GM18868 (cell line): ENCODE measurements at regions not wholly inside any gene's neighbourhood (a gene's known extent, or its start where the extent isn't known, plus 50 kb on each side); places are given as distances from the start of the nearest gene placed in this dataset.
"Not testable (repeated sequence)": the region's sequence is repeated elsewhere in the genome, so short reads cannot be mapped to it uniquely, and the experiment has no call there.

Experiments used
- ATAC-seq: cut with Tn5 transposase; IDR thresholded peaks from one replicate; pipeline ENCODE4 v1.9.1; 2021; ENCODE audit warnings: mild to moderate bottlenecking, moderate library complexity; ENCODE audit not compliant: unreplicated experiment

DNA sequence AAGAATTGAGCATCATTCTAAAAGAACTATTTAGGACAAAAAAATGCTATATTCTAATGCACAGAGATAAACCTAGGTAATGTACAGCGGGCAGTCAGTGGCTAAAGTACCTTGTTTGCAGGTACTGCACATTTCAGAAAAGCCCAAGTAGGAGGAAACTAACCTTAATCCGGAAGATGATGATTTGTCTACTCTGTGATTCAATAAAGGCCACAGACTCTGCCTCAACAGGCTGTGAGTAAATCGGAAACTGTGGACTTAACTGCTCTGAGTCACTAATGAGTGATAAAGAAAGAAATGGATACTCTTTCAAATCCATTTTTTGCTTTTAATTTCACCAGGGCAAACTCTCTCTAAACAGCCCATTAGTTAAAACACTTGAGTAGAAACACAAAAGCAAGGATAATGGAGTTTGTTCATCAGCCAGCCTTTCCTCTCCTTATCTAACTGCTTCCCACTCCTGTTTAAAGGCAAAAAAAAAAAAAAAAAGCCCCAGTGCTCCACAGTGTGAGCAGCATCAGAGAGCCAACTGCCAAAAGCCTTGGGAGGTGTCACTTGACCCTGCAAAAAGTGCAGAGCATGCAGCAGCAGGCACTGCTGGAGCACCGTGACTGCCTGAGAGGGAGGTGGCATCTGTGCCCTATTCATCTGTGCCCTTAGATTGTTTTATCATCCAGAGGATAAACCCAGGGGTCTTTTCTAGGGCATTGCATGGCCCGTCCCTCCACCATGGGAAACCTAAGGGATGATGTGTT lies 187.7 kb downstream of the SATB1 start:
- peak; percentile 95 for ATAC-seq

DNA sequence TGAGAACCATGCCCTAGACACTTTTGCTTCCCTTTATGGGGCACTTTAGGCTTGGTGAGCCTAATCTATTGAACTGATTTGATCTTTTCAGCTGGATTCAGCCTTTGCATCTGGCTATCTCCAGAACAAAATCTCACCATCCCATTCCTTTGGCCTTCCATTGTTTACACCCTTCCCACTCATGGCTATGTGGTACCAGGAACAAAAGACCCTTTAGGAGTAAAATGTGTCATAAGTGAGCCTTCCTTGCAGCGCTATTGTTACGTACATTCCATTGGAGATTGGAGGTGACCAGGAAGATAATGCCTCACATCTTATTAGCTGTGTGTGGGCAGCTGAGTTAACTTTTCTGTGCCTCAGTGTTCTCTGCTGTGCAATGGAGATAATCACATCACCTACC lies 188.4 kb downstream of the SATB1 start:
- ATAC-seq: no peak

DNA sequence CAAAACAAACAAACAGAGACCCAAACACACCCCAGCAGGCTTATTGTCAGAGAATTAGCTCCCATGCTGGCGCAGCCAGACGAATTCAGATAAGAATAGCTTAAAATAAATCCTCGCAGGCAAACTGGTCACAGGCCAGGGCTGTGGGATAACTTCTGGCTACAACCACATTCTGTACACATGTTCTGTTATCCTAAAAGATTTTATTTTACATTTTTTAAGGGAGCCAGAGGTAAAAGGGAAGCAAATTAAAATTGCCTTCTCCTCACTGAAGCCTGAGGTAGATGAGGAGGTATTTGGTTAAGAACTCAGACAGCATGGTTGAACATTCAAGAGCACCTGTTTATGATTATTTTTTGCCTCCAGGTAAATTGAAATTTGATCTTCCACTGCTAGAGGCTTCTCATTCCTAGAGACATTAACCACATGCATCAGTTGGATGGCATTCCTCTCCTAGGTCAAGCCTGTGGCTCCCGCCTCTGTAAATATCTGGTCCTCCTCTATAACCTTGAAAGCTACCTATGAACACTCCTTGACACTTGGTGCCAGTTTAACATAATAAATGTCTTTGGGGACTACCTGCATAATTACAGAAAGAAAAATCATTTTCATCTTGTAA lies 190.3 kb downstream of the SATB1 start:
- no peak for ATAC-seq

DNA sequence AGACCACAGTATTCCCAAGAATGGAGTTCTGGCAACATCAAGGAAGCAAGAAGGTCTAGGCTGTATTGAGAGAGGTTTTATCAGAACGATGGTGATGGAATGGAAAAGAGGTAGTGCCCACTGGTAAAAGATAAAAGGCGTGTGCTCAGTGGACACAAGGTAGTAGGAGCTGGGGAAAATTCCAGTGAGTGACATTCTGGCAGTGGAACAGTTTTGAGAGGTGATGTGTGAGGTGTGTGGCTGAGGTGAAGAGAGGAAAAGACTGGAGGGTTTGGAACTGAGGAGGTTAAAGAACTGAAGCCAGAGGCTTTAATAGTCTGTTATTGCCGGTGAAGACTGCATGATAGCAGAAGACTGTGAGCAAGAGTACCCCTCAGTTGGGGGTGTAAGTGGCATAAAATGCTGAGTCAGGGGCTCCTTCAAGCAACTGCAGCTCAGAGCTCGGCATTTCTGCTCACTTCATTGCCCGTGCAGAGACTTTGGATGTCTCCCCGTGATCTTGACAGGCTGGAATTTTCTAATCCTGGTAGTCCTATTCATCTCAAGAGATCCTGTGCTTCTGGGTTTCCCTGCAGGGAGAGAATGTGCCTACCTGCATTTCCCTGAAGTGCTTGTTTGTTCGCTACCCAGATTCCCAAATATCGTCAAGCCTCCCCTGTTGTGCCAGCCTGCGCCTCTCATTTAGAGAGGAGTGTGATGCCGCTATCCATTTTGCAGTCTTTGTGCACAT lies 191.0 kb downstream of the SATB1 start:
- ATAC-seq: no peak

DNA sequence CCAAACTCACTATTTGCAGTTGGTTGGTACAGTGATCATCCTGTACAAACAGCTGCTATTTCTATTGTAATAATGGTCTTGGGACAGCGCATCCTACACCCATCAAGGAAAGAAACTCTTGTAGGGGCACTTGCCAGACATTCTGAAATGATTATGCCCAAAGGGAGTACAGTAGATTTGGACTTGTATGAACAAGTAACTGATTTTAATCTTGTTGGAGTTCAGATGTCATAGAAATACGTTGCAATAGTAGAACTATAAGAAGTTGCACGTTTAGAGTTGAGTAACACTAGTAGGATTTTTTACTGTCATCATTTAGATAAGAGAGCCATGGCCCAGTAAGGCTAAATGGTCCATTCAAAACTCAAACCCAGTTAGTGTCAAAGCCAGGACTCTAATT lies 192.8 kb downstream of the SATB1 start:
- no peak for ATAC-seq

DNA sequence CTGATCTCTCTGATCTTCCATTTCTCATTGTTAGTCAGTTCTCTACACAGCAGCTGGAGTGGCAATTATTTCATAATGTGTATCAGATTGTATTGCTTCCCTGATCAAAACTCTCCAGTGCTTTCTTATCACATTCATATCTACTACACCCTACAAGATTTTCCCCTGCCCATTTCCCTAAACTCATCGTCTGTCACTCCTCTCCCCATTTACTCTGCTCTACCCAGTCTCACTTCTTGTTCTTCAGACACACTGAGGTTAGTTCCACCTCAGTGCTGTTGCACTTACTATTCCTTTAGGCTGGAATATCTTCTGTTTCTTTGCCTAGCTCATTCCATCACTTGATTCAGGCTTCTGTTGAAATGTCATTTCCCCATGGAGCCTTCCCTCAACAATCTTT lies 197.1 kb downstream of the SATB1 start:
- ATAC-seq: no peak

DNA sequence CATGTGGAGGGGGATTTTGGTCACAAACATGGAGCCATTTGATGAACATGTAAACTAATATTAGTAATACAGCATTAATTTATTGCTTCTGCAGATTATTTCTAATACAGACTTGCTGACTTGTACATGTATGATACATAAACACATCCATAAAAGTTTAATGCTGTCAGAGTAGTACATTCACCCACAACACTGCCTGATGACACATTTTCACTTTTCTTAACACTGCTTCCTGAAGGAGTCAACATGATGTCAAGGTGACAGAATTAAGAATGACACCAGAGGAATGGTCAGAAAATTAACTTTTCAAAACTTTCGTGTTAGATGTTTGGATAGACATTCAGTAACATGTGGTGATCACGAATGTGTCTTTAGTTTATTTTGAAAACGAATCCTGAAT lies 199.4 kb downstream of the SATB1 start:
- ATAC-seq: no peak

DNA sequence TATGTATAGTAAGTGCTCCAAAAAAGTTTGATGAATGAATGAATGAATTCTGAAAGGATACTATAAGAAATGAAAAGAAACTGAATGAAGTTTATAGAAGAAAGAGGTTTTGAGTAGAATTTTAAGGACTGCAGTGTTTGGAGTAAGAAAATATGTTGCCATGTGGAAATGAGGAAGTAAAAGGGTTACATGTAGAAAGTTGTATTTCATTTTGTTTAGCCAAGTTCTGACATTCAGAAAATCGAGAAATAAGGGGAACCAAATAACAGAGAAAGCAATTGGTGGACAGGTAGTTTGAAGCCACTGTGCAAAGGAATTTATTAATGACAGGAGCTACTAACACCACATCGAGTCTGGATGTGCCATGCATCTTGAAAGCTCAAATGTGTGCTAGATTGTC lies 200.7 kb downstream of the SATB1 start:
- no peak for ATAC-seq

DNA sequence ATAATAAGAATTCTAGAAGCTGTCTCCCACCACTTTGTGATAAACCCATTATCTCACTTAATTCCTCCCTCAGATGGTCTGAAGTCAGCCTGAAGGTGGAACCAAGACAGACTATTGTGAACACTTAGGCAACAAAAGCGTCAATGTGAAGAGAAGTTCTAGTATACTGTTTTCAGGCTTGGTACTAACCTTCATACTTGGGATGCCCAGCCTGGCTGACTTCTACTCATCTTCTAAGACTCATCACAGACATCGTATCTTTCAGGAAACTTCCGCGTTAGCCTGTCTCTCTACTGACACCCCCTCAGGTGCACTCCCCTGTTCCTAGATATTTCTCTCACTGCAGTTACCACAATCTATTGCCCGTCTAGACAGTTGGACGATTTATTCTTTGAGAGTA lies 201.2 kb downstream of the SATB1 start:
- ATAC-seq: peak; percentile 29

DNA sequence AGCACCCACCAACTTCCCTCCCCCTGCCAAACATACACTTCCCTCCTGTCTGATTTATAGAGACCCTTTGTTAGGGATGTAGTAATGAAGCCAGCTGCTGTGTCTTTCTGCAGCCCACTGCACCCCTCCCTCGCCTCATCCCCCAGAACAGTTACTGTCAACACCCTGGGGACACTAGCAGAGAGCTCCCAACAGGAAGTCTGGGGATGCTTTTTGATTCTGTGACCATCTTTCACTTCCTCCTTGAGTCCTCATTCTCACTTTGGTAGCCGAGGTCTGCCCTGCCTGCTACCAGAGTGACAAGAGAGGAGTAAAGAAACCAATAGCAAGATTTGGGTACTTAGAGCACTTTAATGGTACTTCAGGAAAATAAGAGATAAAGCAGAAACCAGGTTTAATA lies 201.6 kb downstream of the SATB1 start:
- peak; percentile 97 for ATAC-seq

DNA sequence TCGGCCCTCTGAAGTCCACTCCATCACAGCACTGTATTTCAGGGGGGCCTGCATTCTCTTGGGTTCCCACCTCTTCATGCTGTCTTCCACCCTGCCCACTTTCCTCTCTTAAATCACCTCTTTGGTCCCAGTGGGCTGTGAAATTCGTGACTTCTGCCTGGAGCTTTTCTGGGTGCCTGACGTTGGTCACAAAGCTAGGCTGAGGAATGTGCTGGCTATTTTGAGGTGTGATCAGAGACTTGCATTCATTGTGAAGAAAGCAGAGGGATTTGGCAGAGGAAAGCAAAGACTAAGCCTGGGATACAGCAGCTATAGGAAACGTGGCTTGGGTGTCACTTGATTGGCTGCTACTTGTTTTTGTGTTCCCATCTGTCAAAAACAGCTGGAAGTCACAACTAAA lies 202.5 kb downstream of the SATB1 start:
- ATAC-seq: no peak

DNA sequence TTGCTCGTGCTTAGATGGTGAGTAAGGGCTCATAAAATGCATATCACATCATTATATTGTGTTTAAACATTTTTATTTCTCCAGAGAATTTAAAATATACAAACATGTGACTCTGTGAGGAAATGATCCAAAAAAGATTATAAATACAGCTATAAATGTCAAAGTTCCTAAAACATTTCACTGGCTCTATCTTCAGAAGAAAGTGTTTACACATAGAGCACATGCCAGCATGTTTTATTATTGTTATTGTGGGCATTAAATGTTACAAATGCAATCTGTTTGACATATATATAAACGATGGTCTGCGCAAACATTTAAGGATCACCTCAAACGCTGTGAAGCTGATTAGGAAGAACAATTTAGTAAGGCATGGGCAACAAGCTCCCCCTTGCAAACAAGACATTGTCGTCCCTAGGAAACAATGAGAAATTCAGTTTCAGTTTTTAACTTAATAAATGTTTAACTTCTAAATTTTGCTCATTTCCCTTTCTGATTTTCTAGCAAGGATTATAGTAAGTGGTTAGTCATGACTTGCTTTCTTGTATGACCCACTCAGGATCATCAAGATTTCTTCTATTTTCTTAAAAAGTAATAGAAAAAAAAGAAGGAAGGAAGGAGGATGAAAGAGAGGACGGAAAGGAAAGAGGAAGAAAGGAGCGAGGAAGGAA lies 207.5 kb downstream of the SATB1 start:
- no peak for ATAC-seq

DNA sequence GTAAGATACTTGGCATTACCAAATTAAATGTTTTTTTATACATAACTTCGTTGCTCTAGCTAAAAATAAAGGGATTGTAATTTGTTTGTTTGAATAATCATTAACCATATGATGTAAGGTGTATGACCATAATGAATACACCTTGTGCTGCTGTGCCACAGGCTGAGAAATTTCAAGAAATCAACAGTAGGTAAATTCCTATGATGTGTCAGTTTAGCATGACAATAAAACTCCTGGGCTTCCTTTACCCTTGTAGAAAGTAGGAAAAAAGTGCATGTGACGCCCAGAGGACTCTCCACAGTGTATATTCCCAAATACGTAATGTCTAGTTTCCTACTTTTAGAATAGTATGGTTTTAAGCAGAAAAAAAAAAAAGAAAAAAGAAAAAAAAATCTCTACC lies 208.1 kb downstream of the SATB1 start:
- ATAC-seq: no peak

DNA sequence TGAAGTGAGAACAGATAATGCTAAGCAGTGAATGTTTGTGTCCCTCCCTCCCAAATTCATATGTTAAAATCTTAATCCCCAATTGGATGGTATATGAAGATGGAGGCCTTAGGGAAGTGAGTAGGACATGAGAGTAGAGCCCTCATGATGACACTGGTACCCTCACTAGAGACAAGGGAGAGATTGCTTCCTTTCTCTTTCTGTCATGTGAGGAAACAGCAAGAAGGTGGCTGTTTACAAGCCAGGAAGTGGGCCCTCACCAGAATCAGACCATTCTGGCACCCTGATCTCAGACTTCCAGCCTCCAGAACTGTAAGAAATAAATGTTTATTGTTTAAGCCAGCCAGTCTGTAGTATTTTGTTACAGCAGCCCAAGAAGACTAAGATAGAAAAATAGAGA lies 209.5 kb downstream of the SATB1 start:
- no peak for ATAC-seq

DNA sequence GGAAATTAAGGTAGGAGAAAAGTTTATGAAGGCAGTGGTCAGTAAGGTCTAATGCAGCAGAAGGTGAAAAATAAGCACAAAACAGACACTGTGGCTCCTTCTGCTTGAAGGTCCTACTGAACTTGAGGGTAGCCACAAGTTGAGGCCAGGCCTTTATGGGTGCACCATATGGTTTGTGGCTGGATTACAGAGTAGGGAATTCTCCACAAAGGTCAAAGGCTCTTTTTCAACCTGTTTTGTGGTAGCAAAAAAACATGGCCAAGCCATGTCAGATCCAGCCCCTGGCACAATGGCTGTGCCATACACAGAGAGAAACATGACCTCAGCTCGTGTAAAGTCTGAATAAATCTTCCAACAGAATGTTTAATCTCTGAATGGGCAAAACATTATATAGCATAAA lies 214.0 kb downstream of the SATB1 start:
- no peak for ATAC-seq

GRCh38 chr3:18208856-18209255 lies 216.3 kb downstream of the SATB1 start:
- no peak for ATAC-seq

- ATAC-seq: no peak
These were observed 217.0 kb downstream of the SATB1 start for GRCh38 chr3:18208091-18208490.

DNA sequence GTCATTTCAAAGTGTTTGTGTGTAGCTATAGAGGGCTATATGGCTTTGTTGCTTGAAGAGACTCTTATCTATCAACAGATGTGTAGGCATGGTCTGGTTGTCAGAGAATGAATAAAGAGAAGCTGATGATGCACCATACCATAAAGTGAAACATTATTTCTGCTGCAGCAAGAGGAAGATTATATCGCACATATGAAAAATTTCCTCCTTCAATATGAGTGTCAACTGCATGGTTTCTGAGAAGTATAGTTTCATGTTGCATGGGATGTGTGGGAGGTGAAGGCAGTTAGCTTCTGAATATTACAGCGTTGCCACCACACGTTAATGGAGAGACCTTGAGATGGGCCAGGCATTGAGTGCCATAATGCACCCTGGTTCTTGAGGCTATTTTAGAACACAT lies 217.9 kb downstream of the SATB1 start:
- no peak for ATAC-seq

DNA sequence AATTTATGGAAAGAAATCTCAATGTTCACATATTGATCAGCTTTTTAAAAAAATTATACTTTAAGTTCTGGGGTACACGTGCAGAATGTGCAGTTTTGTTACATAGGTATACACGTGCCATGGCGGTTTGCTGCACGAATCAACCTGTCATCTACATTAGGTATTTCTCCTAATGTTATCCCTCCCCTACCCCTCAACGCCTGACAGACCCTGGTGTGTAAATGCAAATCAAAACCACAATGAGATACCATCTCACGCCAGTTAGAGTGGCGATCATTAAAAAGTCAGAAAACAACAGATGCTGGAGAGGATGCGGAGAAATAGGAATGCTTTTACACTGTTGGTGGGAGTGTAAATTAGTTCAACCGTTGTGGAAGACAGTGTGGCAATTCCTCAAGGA lies 219.4 kb downstream of the SATB1 start:
- not testable (repeated sequence) for ATAC-seq

DNA sequence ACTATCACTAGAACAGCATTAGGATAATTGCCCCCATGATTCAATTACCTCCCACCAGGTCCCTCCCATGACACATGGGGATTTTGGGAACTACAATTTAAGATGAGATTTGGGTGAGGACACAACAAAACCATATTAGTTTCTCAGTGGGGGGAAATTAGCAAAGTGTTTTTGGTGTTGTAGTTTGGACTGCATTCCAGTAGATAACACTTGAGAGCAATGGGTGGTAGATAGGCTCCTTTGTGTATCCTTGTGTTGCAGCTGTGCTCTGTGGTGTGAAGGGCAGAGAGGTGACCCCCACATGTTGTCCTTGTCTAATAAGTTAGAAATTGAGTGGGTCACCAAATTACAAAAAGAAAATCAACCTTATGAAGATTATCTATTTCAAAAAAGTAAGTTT lies 223.8 kb downstream of the SATB1 start:
- ATAC-seq: no peak

DNA sequence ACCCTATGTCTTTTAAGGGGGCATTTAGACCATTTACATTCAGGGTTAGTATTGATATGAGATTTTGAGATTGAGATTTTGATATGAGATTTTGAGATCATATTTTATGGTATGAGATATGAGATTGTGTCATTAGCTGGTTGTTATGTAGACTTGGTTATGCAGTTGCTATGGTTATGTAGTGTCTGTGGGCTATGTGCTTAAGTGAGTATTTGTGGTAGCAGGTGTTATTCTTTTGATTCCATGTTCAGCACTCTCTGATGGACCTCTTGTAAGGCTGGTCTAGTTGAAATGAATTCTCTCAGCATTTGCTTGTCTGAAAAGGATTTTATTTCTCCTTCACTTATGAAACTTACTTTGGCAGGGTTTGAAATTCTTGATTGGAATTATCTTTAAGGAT lies 225.4 kb downstream of the SATB1 start:
- no peak for ATAC-seq

GRCh38 chr3:18195836-18196235 lies 229.3 kb downstream of the SATB1 start:
- ATAC-seq: no peak
